ENCODE measurements at regions not wholly inside any gene's neighbourhood (a gene's known extent, or its start where the extent isn't known, plus 50 kb on each side); places are given as distances from the start of the nearest gene placed in this dataset.
A peak's percentile ranks its signal among the peaks of the same experiment; 100 is the strongest.

DNA sequence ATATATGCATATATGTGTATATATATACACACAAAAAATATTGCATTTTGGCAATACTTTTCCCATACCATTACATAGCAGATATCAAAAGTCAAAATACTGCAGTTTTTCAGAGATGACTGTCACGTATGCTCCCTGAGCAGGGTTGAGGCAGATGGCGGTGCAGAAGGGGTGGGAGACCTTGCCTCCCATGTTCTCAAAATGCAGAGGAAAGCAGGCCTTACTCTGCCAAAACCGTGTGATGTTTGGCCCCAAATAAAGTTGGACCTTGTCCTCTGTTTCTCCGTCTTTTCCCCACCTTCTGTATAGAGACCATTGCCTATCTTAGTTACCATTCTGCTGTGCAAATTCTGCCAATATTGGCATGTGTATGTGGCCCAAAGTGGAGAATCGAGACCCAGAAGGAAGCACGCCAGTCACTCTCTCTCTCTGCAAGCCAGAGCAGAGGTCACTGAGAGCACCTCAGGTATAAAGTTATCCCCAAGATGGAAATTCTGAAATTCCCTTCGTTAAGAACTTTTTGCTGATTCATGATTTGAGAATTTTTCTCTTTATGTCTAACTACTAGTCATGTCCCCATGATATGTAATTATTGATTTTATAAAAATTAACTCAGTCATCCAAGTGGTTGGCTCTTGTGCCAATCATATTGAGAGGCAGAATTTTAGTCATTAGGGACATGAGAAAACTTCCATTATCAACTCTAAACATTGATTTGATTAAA is 898.8 kb downstream of the EPHA4 start:
- no peaks in the 10 kb centered on the region for H3K36me3 ChIP-seq (ENCODE audit: low read depth, low read length)
- no peak overlapping the region for H3K9ac ChIP-seq (ENCODE audit: low read length)
- no peaks in the 10 kb centered on the region for H3K9me2 ChIP-seq (replicated peaks; ENCODE audit: low read length)
- BruUV-seq (replicated peaks), result no TSS peak
- no peaks in the 10 kb centered on the region for H4K20me1 ChIP-seq (ENCODE audit: low read length)
- ChIA-PET POLR2A (ENCODE audit: unreplicated experiment) (no interaction called here), CTCF (no interaction called here)
- H3K27me3 ChIP-seq (ENCODE audit: low read length), result no peaks in the 10 kb centered on the region
- H2AFZ ChIP-seq (ENCODE audit: low read length), result no peak overlapping the region
- H3F3A ChIP-seq (ENCODE audit: low read length, unreplicated experiment), result no peaks in the 10 kb centered on the region
- H3K9me3 ChIP-seq (ENCODE audit: low read length), result no peaks in the 10 kb centered on the region
- intact Hi-C loops (cut with micrococcal nuclease), result loop anchor here (5.0 kb wide), 1 partner anchor 281 kb away; no protein-coding TSS in a partner anchor
- H3K4me2 ChIP-seq (ENCODE audit: low read length), result no peak overlapping the region
- no peaks in the 10 kb centered on the region for H3K79me2 ChIP-seq (ENCODE audit: low read length)
- DNase-seq, result no peak
- ATAC-seq, result no peak
- no peak for TF ChIP-seq EZH2phosphoT487 (IDR thresholded peaks at IDR 0.05; ENCODE audit: borderline replicate concordance, low read length)
- TF ChIP-seq, protein P1, sequence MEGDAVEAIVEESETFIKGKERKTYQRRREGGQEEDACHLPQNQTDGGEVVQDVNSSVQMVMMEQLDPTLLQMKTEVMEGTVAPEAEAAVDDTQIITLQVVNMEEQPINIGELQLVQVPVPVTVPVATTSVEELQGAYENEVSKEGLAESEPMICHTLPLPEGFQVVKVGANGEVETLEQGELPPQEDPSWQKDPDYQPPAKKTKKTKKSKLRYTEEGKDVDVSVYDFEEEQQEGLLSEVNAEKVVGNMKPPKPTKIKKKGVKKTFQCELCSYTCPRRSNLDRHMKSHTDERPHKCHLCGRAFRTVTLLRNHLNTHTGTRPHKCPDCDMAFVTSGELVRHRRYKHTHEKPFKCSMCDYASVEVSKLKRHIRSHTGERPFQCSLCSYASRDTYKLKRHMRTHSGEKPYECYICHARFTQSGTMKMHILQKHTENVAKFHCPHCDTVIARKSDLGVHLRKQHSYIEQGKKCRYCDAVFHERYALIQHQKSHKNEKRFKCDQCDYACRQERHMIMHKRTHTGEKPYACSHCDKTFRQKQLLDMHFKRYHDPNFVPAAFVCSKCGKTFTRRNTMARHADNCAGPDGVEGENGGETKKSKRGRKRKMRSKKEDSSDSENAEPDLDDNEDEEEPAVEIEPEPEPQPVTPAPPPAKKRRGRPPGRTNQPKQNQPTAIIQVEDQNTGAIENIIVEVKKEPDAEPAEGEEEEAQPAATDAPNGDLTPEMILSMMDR (conservative IDR thresholded peaks at IDR 0.05; ENCODE audit: low read depth, low read length), result no peak
- no peak for TF ChIP-seq EZH2 (IDR thresholded peaks at IDR 0.05; ENCODE audit: low read length, unreplicated experiment)
- H3K4me3 ChIP-seq (ENCODE audit: low read length), result no peak overlapping the region
- no peak overlapping the region for H3K27ac ChIP-seq (ENCODE audit: low read length)
- no peaks in the 10 kb centered on the region for H3K4me1 ChIP-seq (ENCODE audit: insufficient read depth, low read length)

DNA sequence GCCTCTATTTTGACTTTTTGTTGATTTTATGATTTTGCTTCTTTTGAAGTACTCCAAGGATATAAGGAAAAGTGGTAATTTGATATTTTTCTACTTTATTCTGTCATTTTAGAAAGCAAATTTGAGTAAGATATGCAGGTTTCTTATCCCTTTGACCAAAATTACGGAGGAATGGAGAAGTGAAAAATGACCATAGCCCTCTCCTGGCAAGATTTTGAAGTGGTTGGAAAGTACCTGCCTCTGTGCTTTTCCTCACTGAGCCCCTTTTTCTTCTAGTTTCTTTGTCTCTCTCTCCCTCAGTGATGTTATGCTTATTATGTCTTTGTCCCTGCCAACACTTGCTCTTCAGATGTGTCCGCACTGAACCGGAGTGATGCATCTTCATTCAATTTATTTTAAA is 898.1 kb downstream of the EPHA4 start:
- Histone ChIP-seq H4K20me1 (ENCODE audit: low read length) (no peaks in the 10 kb centered on the region), H3F3A (ENCODE audit: low read length, unreplicated experiment) (no peaks in the 10 kb centered on the region), H3K9ac (ENCODE audit: low read length) (no peak overlapping the region), H2AFZ (ENCODE audit: low read length) (no peak overlapping the region), H3K4me1 (ENCODE audit: insufficient read depth, low read length) (no peaks in the 10 kb centered on the region), H3K4me3 (ENCODE audit: low read length) (no peak overlapping the region), H3K27me3 (ENCODE audit: low read length) (no peaks in the 10 kb centered on the region), H3K9me3 (ENCODE audit: low read length) (no peaks in the 10 kb centered on the region), H3K4me2 (ENCODE audit: low read length) (no peak overlapping the region), H3K36me3 (ENCODE audit: low read depth, low read length) (no peaks in the 10 kb centered on the region), H3K79me2 (ENCODE audit: low read length) (no peaks in the 10 kb centered on the region), H3K27ac (ENCODE audit: low read length) (no peak overlapping the region), H3K9me2 (replicated peaks; ENCODE audit: low read length) (no peaks in the 10 kb centered on the region)
- no peak for ATAC-seq
- ChIA-PET CTCF (no interaction called here), POLR2A (ENCODE audit: unreplicated experiment) (no interaction called here)
- no TSS peak for BruUV-seq (replicated peaks)
- TF ChIP-seq EZH2phosphoT487 (IDR thresholded peaks at IDR 0.05; ENCODE audit: borderline replicate concordance, low read length) (no peak), EZH2 (IDR thresholded peaks at IDR 0.05; ENCODE audit: low read length, unreplicated experiment) (no peak)
- TF ChIP-seq, protein P1 (conservative IDR thresholded peaks at IDR 0.05; ENCODE audit: low read depth, low read length), result peak; percentile 25; the same call in 1 of the 2 replicates
- intact Hi-C loops (cut with micrococcal nuclease), result loop anchor here (5.0 kb wide), 1 partner anchor 282 kb away; no protein-coding TSS in a partner anchor
- DNase-seq, result no peak

DNA sequence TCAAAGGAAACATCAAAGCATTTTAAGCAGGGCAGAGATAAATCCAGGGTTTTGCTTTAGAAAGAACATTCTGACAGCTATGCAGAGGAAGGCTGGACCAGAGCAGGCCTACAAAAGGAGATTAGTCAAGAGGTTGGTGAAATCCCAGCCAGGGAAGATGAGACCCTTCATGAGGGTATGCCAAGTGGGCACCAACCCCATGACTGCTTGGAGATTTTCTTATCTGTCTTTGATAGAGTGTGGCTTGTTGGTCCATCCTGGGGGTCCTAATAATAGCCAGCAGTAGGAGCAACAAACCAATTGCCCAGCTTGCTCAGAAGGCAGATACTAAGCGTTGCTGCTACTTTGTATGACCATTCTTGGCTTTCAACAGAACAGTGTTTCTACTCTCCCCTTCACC is 895.4 kb downstream of the EPHA4 start:
- ATAC-seq (no peak), DNase-seq (no peak)
- ChIA-PET POLR2A (ENCODE audit: unreplicated experiment) (no interaction called here), CTCF (no interaction called here)
- TF ChIP-seq EZH2phosphoT487 (IDR thresholded peaks at IDR 0.05; ENCODE audit: borderline replicate concordance, low read length) (no peak), EZH2 (IDR thresholded peaks at IDR 0.05; ENCODE audit: low read length, unreplicated experiment) (no peak)
- TF ChIP-seq, protein P1 (conservative IDR thresholded peaks at IDR 0.05; ENCODE audit: low read depth, low read length), result no peak
- Histone ChIP-seq H3K9me3 (ENCODE audit: low read length) (no peaks in the 10 kb centered on the region), H3K27ac (ENCODE audit: low read length) (no peak overlapping the region), H3K9me2 (replicated peaks; ENCODE audit: low read length) (no peaks in the 10 kb centered on the region), H4K20me1 (ENCODE audit: low read length) (no peaks in the 10 kb centered on the region), H3K4me1 (ENCODE audit: insufficient read depth, low read length) (no peaks in the 10 kb centered on the region), H3K79me2 (ENCODE audit: low read length) (no peaks in the 10 kb centered on the region), H2AFZ (ENCODE audit: low read length) (no peak overlapping the region), H3K36me3 (ENCODE audit: low read depth, low read length) (no peaks in the 10 kb centered on the region), H3K4me2 (ENCODE audit: low read length) (no peak overlapping the region), H3K27me3 (ENCODE audit: low read length) (no peaks in the 10 kb centered on the region), H3F3A (ENCODE audit: low read length, unreplicated experiment) (no peaks in the 10 kb centered on the region), H3K4me3 (ENCODE audit: low read length) (no peak overlapping the region), H3K9ac (ENCODE audit: low read length) (no peak overlapping the region)
- no TSS peak for BruUV-seq (replicated peaks)
- intact Hi-C loops (cut with micrococcal nuclease), result no loop called here
